SK-N-SH (cell line): ENCODE measurements at regions not wholly inside any gene's neighbourhood (a gene's known extent, or its start where the extent isn't known, plus 50 kb on each side); places are given as distances from the start of the nearest gene placed in this dataset.

Source experiments
- CTCF ChIA-PET: fragments of 300-600, 350-600 bp; formaldehyde crosslinking; extraction: SDS; loops from one replicate; lab custom pipeline; 2021; lab: Yijun Ruan, JAX
- POLR2A ChIA-PET: fragments of 350-600 bp; sonication (Branson Sonifier 250); formaldehyde crosslinking; extraction: SDS; loops from one replicate; lab custom pipeline; 2020; ENCODE audit warnings: antibody characterized with exemption, inconsistent platforms; lab: Yijun Ruan, JAX
- DNase-seq: peaks from one replicate; pipeline ENCODE4 v3.0.0; 2012
- H2AFZ ChIP-seq: fragments of 200-600 bp; sonication (generic); 2 replicates; pipeline ENCODE4 v1.8.1; 2016; ENCODE audit warnings: antibody characterized with exemption, mild to moderate bottlenecking, low read depth
- H3F3A ChIP-seq: fragments of 200-600 bp; sonication (generic); replicated peaks from 2 replicates; pipeline ENCODE3; 2016; ENCODE audit warnings: antibody characterized with exemption, mild to moderate bottlenecking; ENCODE audit not compliant: insufficient read depth
- H3K27ac ChIP-seq, 2 experiments: fragments of 200-500 bp in 1 of 2; fragments of 200-600 bp in 1 of 2; sonication (Bioruptor generic) in 1 of 2; sonication (generic), shearing (Covaris generic) in 1 of 2; 2 replicates each; pipeline versions ENCODE4 v1.5.1 to v1.6.1; 2014 to 2016; ENCODE audit warnings: low read depth in 2 of 2, inconsistent platforms in 1 of 2, low read length in 1 of 2, mild to moderate bottlenecking in 1 of 2, mixed read lengths in 1 of 2
- H3K27me3 ChIP-seq: fragments of 200-600 bp; sonication (generic), shearing (Covaris generic); 2 replicates; pipeline ENCODE4 v1.6.1; 2016; ENCODE audit warnings: mixed run types; ENCODE audit not compliant: insufficient read depth
- H3K36me3 ChIP-seq, 2 experiments: fragments of 200-500 bp in 1 of 2; fragments of 200-600 bp in 1 of 2; sonication (Bioruptor generic) in 1 of 2; sonication (generic) in 1 of 2; replicated peaks in 1 of 2; 2 replicates each; pipeline versions ENCODE3 to v1.5.1; 2014 to 2016; ENCODE audit warnings: low read length in 1 of 2, mild to moderate bottlenecking in 1 of 2; ENCODE audit not compliant: insufficient read depth in 2 of 2, control insufficient read depth in 1 of 2
- H3K4me1 ChIP-seq, 2 experiments: fragments of 200-500 bp in 1 of 2; fragments of 200-600 bp in 1 of 2; sonication (Bioruptor generic) in 1 of 2; sonication (generic), shearing (Covaris generic) in 1 of 2; 2 replicates each; pipeline versions ENCODE4 v1.5.1 to v1.6.1; 2014 to 2016; ENCODE audit warnings: low read depth in 1 of 2, low read length in 1 of 2, mixed run types in 1 of 2; ENCODE audit not compliant: insufficient read depth in 2 of 2, control insufficient read depth in 1 of 2
- H3K4me2 ChIP-seq: fragments of 200-600 bp; sonication (generic), shearing (Covaris generic); 2 replicates; pipeline ENCODE4 v1.6.1; 2017; ENCODE audit warnings: mixed run types
- H3K4me3 ChIP-seq, 2 experiments: fragments of 200-500 bp in 1 of 2; fragments of 200-600 bp in 1 of 2; sonication (Bioruptor generic) in 1 of 2; sonication (generic), shearing (Covaris generic) in 1 of 2; 2 replicates each; pipeline versions ENCODE4 v1.5.1 to v1.8.1; 2014 to 2016; ENCODE audit warnings: low read depth in 2 of 2, inconsistent platforms in 1 of 2, low read length in 1 of 2, mild to moderate bottlenecking in 1 of 2, mixed read lengths in 1 of 2, moderate library complexity in 1 of 2
- H3K79me2 ChIP-seq: fragments of 200-600 bp; sonication (generic); 2 replicates; pipeline ENCODE4 v1.8.1; 2017; ENCODE audit warnings: mild to moderate bottlenecking; ENCODE audit not compliant: insufficient read depth
- H3K9ac ChIP-seq: fragments of 200-600 bp; sonication (generic); 2 replicates; pipeline ENCODE4 v1.6.1; 2017; ENCODE audit warnings: mixed run types
- H3K9me2 ChIP-seq: fragments of 200-600 bp; sonication (generic); 2 replicates; pipeline ENCODE4 v1.6.1; 2017; ENCODE audit warnings: mixed run types
- H3K9me3 ChIP-seq: fragments of 200-600 bp; sonication (generic); 2 replicates; pipeline ENCODE4 v1.6.1; 2017; ENCODE audit warnings: mixed run types, mild to moderate bottlenecking, moderate library complexity
- H4K20me1 ChIP-seq: fragments of 200-600 bp; sonication (generic); 2 replicates; pipeline ENCODE4 v1.6.1; 2017; ENCODE audit warnings: mild to moderate bottlenecking, mixed run types; ENCODE audit not compliant: insufficient read depth
- EP300 ChIP-seq, 2 experiments: IDR thresholded peaks; 2 replicates each; pipeline versions ENCODE4 v1.4.0 to v1.6.1; 2012; ENCODE audit warnings: borderline replicate concordance in 1 of 2, low read depth in 1 of 2, low read length in 1 of 2
- GATA2 ChIP-seq: sonication (generic); formaldehyde crosslinking; IDR thresholded peaks from 2 replicates; pipeline ENCODE4 v1.5.0; 2020; ENCODE audit warnings: mild to moderate bottlenecking, missing genetic modification reagents
- IRF3 ChIP-seq: fragments of 150-350 bp; IDR thresholded peaks from 2 replicates; pipeline ENCODE4 v1.6.1; 2016; ENCODE audit warnings: mild to moderate bottlenecking, low read depth, low read length
- MAX ChIP-seq: IDR thresholded peaks from 2 replicates; pipeline ENCODE4 v1.4.0; 2012; ENCODE audit warnings: low read depth
- MEF2A ChIP-seq: IDR thresholded peaks from 2 replicates; pipeline ENCODE4 v1.4.0; 2012; ENCODE audit warnings: low read depth, borderline replicate concordance
- MXI1 ChIP-seq: IDR thresholded peaks from 2 replicates; pipeline ENCODE4 v1.6.1; 2012; ENCODE audit warnings: mild to moderate bottlenecking, low read depth, low read length, improper control_type of control experiment
- RAD21 ChIP-seq: IDR thresholded peaks from 2 replicates; pipeline ENCODE4 v1.6.1; 2012; ENCODE audit warnings: mild to moderate bottlenecking, low read length
- RCOR1 ChIP-seq: fragments of 150-350 bp; IDR thresholded peaks from 2 replicates; pipeline ENCODE4 v1.6.1; 2017; ENCODE audit warnings: antibody characterized with exemption, low read length
- RXRA ChIP-seq: IDR thresholded peaks from 2 replicates; pipeline ENCODE4 v1.4.0; 2012; ENCODE audit warnings: low read depth, mild to moderate bottlenecking, borderline replicate concordance
- TCF12 ChIP-seq: IDR thresholded peaks from 2 replicates; pipeline ENCODE4 v1.4.0; 2012
- YY1 ChIP-seq: IDR thresholded peaks from 2 replicates; pipeline ENCODE4 v1.4.0; 2012; ENCODE audit warnings: low read depth, mild to moderate bottlenecking
- WGBS: methylation state at CpG from one replicate; pipeline ENCODE4 v1.1.6; 2017; ENCODE audit warnings: low lambda C conversion rate; 5-methylcytosine and 5-hydroxymethylcytosine counted together
- TF ChIP-seq, protein P1 (sequence below): fragments of 150-350 bp; IDR thresholded peaks from 2 replicates; pipeline ENCODE4 v1.6.1; 2017; ENCODE audit warnings: antibody characterized with exemption, low read length, low read depth, borderline replicate concordance
- TF ChIP-seq, protein P2 (sequence below): fragments of 200-600 bp; sonication (generic); IDR thresholded peaks from 2 replicates; pipeline ENCODE4 v1.6.1; 2017; ENCODE audit warnings: antibody characterized with exemption, mild to moderate bottlenecking, moderate library complexity

DNA sequence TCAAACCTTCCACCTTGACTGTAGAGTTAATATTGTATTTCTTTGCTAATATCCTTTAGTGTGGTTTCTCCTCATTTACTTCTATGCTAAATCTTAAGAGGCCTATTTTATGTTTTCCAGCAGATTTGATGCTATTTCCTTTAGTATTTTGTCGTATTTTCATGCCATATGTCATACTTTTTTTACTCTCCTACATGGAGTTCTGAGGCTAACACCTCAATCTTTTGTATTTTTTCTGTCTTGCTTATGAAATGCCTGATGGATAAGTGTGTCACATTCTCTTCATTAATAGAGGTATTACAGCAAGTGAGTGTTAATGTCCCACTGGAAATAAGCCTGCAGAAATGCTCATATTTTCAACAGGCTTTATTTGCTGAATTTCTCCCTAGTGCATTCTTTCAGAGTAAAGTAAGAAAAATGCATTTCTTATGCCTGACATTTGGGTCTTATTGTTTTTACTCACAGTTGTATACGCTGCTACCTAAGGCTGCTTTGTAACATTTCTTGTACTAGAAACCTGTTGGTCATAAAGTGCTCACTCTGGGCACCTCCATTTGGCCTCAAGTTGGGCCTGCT, 63.2 kb downstream of the DIPK2A start:
- ChIA-PET POLR2A (no interaction called here), CTCF (no interaction called here)
- no peaks in the 10 kb centered on the region for H4K20me1 ChIP-seq
- TF ChIP-seq EP300 (IDR thresholded peaks at IDR 0.05; ENCODE audit: borderline replicate concordance in 1 of 2, low read depth in 1 of 2, low read length in 1 of 2) (no peak), IRF3 (no peak), RXRA (no peak), MXI1 (no peak), MAX (no peak)
- H3K4me2 ChIP-seq = no peak overlapping the region
- no peak overlapping the region for H3K27ac ChIP-seq
- WGBS = 4% methylated on average over 2 of the region's 2 CpGs
- no peaks in the 10 kb centered on the region for H3K36me3 ChIP-seq
- DNase-seq = no peak
- H3K27me3 ChIP-seq = no peaks in the 10 kb centered on the region
- H3K79me2 ChIP-seq = no peaks in the 10 kb centered on the region
- no peak overlapping the region for H3K4me3 ChIP-seq
- H3K9me3 ChIP-seq = no peaks in the 10 kb centered on the region
- no peaks in the 10 kb centered on the region; a peak in 1 of 4 replicates for H3K4me1 ChIP-seq
- H2AFZ ChIP-seq = no peak overlapping the region
- H3F3A ChIP-seq = no peaks in the 10 kb centered on the region
- H3K9ac ChIP-seq = no peak overlapping the region
- H3K9me2 ChIP-seq = no peaks in the 10 kb centered on the region

DNA sequence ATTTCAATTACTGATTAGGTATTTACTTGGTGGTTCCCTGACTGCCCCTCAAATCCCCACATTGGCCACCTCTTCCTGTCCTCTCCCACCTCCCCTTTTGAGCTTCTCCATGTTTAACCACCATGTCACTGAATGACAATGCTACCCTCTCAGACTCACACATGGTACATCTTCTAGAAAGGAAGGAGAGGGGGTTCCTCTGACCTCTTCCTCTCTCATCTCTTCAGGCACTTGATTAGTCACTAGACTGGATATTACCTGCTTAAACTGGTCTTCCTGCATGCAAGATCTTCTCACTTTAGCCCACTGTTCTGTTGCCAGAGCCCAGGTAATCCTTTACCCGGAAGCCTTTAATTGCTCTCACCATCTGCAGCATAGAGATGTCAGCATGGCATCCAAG, 64.9 kb downstream of the DIPK2A start:
- H4K20me1 ChIP-seq = no peaks in the 10 kb centered on the region
- no peak overlapping the region for H3K4me2 ChIP-seq
- CTCF ChIA-PET = no interaction called here
- no peaks in the 10 kb centered on the region for H3K79me2 ChIP-seq
- DNase-seq = no peak
- H2AFZ ChIP-seq = no peak overlapping the region
- no peak overlapping the region for H3K9ac ChIP-seq
- H3F3A ChIP-seq = no peaks in the 10 kb centered on the region
- H3K9me2 ChIP-seq = no peaks in the 10 kb centered on the region
- no peak overlapping the region for H3K27ac ChIP-seq
- WGBS = 0% methylated on average over 1 of the region's 1 CpG
- H3K4me1 ChIP-seq = no peaks in the 10 kb centered on the region; a peak in 1 of 4 replicates
- H3K27me3 ChIP-seq = no peaks in the 10 kb centered on the region
- TF ChIP-seq, protein P1, sequence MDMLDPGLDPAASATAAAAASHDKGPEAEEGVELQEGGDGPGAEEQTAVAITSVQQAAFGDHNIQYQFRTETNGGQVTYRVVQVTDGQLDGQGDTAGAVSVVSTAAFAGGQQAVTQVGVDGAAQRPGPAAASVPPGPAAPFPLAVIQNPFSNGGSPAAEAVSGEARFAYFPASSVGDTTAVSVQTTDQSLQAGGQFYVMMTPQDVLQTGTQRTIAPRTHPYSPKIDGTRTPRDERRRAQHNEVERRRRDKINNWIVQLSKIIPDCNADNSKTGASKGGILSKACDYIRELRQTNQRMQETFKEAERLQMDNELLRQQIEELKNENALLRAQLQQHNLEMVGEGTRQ = no peak
- TF ChIP-seq GATA2 (CRISPR knock-in tag) = no peak
- TF ChIP-seq YY1 = no peak
- TF ChIP-seq TCF12 = no peak
- no peak for TF ChIP-seq MEF2A
- TF ChIP-seq, protein P2, sequence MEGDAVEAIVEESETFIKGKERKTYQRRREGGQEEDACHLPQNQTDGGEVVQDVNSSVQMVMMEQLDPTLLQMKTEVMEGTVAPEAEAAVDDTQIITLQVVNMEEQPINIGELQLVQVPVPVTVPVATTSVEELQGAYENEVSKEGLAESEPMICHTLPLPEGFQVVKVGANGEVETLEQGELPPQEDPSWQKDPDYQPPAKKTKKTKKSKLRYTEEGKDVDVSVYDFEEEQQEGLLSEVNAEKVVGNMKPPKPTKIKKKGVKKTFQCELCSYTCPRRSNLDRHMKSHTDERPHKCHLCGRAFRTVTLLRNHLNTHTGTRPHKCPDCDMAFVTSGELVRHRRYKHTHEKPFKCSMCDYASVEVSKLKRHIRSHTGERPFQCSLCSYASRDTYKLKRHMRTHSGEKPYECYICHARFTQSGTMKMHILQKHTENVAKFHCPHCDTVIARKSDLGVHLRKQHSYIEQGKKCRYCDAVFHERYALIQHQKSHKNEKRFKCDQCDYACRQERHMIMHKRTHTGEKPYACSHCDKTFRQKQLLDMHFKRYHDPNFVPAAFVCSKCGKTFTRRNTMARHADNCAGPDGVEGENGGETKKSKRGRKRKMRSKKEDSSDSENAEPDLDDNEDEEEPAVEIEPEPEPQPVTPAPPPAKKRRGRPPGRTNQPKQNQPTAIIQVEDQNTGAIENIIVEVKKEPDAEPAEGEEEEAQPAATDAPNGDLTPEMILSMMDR = no peak
- no peak for TF ChIP-seq RAD21
- no peak for TF ChIP-seq RCOR1
- TF ChIP-seq, all 33 proteins: peak for 0
- POLR2A ChIA-PET = no interaction called here
- Histone ChIP-seq H3K4me3 (no peak overlapping the region), H3K9me3 (no peaks in the 10 kb centered on the region), H3K36me3 (no peaks in the 10 kb centered on the region)
